ENCODE measurements at regions not wholly inside any gene's neighbourhood (a gene's known extent, or its start where the extent isn't known, plus 50 kb on each side); places are given as distances from the start of the nearest gene placed in this dataset.

DNA sequence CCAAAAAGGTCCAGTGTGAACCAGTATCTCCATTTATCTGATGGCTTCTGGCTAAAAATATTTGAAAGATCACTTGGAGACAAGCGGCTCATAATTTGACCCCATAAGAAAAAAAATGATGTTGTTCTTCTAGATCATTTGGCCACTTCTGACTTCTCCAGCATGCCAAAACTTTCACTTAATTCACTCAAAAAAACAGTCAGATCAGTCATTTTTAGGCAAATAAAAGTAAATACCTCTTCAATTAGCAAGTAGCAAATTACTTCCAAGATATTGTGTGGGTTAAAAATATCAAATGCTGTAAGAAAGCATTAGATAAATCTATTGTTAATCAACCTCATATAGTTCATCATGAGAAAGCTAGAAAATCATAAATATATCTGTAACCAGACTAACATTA lies 106.0 kb downstream of the ZC3H11B start:
- Mint-ChIP-seq H3K9me3 (ENCODE audit: unreplicated experiment) (no peaks in the 10 kb centered on the region), H3K27me3 (ENCODE audit: unreplicated experiment) (no peaks in the 10 kb centered on the region), H3K4me1 (ENCODE audit: low read depth, unreplicated experiment) (no peaks in the 10 kb centered on the region), H3K4me3 (ENCODE audit: unreplicated experiment) (no peak overlapping the region), H3K36me3 (ENCODE audit: unreplicated experiment) (no peaks in the 10 kb centered on the region), H3K27ac (ENCODE audit: unreplicated experiment) (no peak overlapping the region)
- TF ChIP-seq, protein P1, sequence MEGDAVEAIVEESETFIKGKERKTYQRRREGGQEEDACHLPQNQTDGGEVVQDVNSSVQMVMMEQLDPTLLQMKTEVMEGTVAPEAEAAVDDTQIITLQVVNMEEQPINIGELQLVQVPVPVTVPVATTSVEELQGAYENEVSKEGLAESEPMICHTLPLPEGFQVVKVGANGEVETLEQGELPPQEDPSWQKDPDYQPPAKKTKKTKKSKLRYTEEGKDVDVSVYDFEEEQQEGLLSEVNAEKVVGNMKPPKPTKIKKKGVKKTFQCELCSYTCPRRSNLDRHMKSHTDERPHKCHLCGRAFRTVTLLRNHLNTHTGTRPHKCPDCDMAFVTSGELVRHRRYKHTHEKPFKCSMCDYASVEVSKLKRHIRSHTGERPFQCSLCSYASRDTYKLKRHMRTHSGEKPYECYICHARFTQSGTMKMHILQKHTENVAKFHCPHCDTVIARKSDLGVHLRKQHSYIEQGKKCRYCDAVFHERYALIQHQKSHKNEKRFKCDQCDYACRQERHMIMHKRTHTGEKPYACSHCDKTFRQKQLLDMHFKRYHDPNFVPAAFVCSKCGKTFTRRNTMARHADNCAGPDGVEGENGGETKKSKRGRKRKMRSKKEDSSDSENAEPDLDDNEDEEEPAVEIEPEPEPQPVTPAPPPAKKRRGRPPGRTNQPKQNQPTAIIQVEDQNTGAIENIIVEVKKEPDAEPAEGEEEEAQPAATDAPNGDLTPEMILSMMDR (IDR thresholded peaks at IDR 0.05; ENCODE audit: partially characterized antibody, unreplicated experiment): no peak
- DNase-seq: no peak

DNA sequence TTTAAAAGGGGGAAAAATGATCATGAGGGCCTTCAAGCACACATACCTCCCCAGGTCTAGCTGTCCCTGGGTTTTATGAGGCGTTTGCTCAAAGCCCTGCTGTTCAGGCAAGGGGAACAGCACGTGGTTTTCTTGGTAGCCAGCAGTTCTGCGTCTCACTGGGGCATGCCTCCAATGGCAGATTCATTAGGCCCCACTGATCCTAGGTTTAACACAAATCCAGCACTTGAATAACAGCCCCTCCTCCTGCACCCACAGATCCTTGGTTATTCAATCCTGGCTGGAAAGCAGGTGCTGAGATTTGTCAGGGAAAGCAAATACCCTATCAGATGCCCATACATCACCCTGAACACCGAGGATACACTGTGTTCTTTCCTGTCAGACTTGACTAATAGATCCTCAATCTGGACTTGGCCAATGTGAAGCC lies 106.4 kb downstream of the ZC3H11B start:
- Mint-ChIP-seq H3K9me3 (ENCODE audit: unreplicated experiment) (no peaks in the 10 kb centered on the region), H3K36me3 (ENCODE audit: unreplicated experiment) (no peaks in the 10 kb centered on the region), H3K27ac (ENCODE audit: unreplicated experiment) (no peak overlapping the region), H3K4me1 (ENCODE audit: low read depth, unreplicated experiment) (no peaks in the 10 kb centered on the region), H3K27me3 (ENCODE audit: unreplicated experiment) (no peaks in the 10 kb centered on the region), H3K4me3 (ENCODE audit: unreplicated experiment) (no peak overlapping the region)
- TF ChIP-seq, protein P1 (IDR thresholded peaks at IDR 0.05; ENCODE audit: partially characterized antibody, unreplicated experiment): no peak
- no peak for DNase-seq

DNA sequence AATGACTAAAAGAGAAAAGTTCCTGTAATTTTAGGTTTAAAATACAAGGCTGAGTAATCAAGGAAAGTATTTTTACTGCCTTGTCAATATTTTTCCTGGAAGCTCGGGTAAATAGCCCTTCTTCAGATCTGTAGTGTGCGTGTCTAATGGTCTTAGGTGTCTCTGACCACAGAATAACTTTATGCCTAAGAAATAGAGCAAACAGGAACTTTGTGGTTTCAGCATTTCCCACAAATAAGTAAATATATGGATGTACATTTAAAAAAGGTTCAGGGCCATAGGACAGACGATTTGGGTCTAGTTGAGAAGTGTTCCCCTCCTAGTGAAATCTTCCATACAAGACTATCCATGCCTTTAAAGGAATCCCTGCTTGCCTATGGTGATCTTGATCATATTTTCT lies 107.0 kb downstream of the ZC3H11B start:
- TF ChIP-seq, protein P1 (IDR thresholded peaks at IDR 0.05; ENCODE audit: partially characterized antibody, unreplicated experiment): no peak
- Mint-ChIP-seq H3K36me3 (ENCODE audit: unreplicated experiment) (no peaks in the 10 kb centered on the region), H3K9me3 (ENCODE audit: unreplicated experiment) (no peaks in the 10 kb centered on the region), H3K4me3 (ENCODE audit: unreplicated experiment) (no peak overlapping the region), H3K27me3 (ENCODE audit: unreplicated experiment) (no peaks in the 10 kb centered on the region), H3K4me1 (ENCODE audit: low read depth, unreplicated experiment) (no peaks in the 10 kb centered on the region), H3K27ac (ENCODE audit: unreplicated experiment) (no peak overlapping the region)
- DNase-seq: no peak

DNA sequence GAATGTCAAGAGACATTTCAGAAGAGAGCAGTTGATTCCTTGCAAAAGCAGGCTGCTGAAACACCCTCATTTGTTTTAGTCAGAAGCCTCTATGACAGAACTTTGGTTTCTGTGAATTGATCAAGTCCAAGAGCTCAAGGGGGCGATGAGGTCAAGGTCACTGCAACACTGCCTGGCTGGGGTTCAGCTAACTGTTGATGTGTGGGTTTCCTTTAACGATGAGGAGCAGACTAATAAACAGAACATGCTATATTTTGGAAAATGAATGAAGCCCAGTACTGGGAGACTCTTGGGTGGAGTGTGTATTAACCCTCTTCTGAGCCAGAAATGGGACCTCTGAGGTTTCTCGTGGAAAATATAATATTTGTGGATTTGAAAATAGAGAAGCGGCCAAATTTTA lies 109.3 kb downstream of the ZC3H11B start:
- H3K27me3 Mint-ChIP-seq (ENCODE audit: unreplicated experiment): no peaks in the 10 kb centered on the region
- no peak overlapping the region for H3K27ac Mint-ChIP-seq (ENCODE audit: unreplicated experiment)
- H3K36me3 Mint-ChIP-seq (ENCODE audit: unreplicated experiment): no peaks in the 10 kb centered on the region
- no peak overlapping the region for H3K4me3 Mint-ChIP-seq (ENCODE audit: unreplicated experiment)
- no peaks in the 10 kb centered on the region for H3K4me1 Mint-ChIP-seq (ENCODE audit: low read depth, unreplicated experiment)
- peaks cover 2% of the 10 kb centered on the region for H3K9me3 Mint-ChIP-seq (ENCODE audit: unreplicated experiment)
- no peak for DNase-seq
- TF ChIP-seq, protein P1 (IDR thresholded peaks at IDR 0.05; ENCODE audit: partially characterized antibody, unreplicated experiment): no peak

DNA sequence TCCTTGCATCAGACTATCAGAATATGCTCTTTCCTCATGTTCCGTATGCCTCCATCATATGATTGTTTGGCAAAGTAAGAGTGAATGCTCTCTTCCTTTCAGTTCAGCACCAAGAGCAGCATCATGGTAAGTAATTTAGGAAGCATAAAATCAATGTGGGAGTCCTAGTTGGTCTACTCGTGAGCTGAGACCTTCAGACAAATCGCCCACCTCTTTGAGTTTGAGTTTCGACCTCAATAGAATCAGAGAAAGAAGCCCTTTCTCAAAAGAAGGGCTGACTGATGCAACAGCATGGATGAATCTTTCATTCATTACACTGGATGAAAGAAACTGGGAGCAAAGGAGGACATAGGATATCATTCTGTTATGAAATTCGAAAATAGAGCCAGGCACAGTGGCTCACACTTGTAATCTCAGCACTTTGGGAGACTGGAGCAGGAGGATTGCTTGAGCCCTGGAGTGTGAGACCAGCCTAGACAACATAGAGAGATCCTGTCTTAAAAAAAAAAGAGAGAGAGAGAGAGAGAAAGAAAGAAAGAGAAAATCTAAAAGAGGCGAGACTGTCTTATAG lies 112.5 kb downstream of the ZC3H11B start:
- Mint-ChIP-seq H3K36me3 (ENCODE audit: unreplicated experiment) (no peaks in the 10 kb centered on the region), H3K9me3 (ENCODE audit: unreplicated experiment) (peaks cover 2% of the 10 kb centered on the region), H3K27me3 (ENCODE audit: unreplicated experiment) (no peaks in the 10 kb centered on the region), H3K4me1 (ENCODE audit: low read depth, unreplicated experiment) (no peaks in the 10 kb centered on the region), H3K27ac (ENCODE audit: unreplicated experiment) (no peak overlapping the region), H3K4me3 (ENCODE audit: unreplicated experiment) (no peak overlapping the region)
- TF ChIP-seq, protein P1 (IDR thresholded peaks at IDR 0.05; ENCODE audit: partially characterized antibody, unreplicated experiment): no peak
- DNase-seq: no peak

Measured in glutamatergic neuron (in vitro differentiated cells).